Osteocyte (in vitro differentiated cells): ENCODE measurements at regions not wholly inside any gene's neighbourhood (a gene's known extent, or its start where the extent isn't known, plus 50 kb on each side); places are given as distances from the start of the nearest gene placed in this dataset.

Experiments used
- DNase-seq: peaks from one replicate; pipeline ENCODE4 v3.0.0; 2021; ENCODE audit warnings: mixed read lengths; ENCODE audit not compliant: unreplicated experiment; ENCODE audit errors: extremely low spot score
- H3K27ac Mint-ChIP-seq: one replicate; pipeline ENCODE4 v1.8.0; 2021; ENCODE audit warnings: mild to moderate bottlenecking, mixed read lengths; ENCODE audit not compliant: unreplicated experiment
- H3K27me3 Mint-ChIP-seq: one replicate; pipeline ENCODE4 v1.8.0; 2021; ENCODE audit warnings: mixed read lengths; ENCODE audit not compliant: unreplicated experiment
- H3K36me3 Mint-ChIP-seq: one replicate; pipeline ENCODE4 v1.8.0; 2021; ENCODE audit warnings: mixed read lengths; ENCODE audit not compliant: unreplicated experiment
- H3K4me1 Mint-ChIP-seq: one replicate; pipeline ENCODE4 v1.8.0; 2021; ENCODE audit warnings: mixed read lengths; ENCODE audit not compliant: unreplicated experiment
- H3K4me3 Mint-ChIP-seq: one replicate; pipeline ENCODE4 v1.8.0; 2021; ENCODE audit warnings: mild to moderate bottlenecking, moderate library complexity, mixed read lengths; ENCODE audit not compliant: unreplicated experiment
- H3K9me3 Mint-ChIP-seq: one replicate; pipeline ENCODE4 v1.8.0; 2021; ENCODE audit warnings: mixed read lengths; ENCODE audit not compliant: unreplicated experiment
- CTCF ChIP-seq: fragments of 200-600 bp; sonication (generic); IDR thresholded peaks from 2 replicates; pipeline ENCODE4 v1.5.0; 2021; ENCODE audit warnings: antibody characterized with exemption, mild to moderate bottlenecking, moderate library complexity

GRCh38 chr9:4389003-4389402 is 89.1 kb upstream of the GLIS3 start:
- Mint-ChIP-seq H3K4me1 (no peaks in the 10 kb centered on the region), H3K27ac (no peak overlapping the region), H3K9me3 (no peaks in the 10 kb centered on the region), H3K36me3 (no peaks in the 10 kb centered on the region), H3K27me3 (peaks cover 17% of the 10 kb centered on the region), H3K4me3 (no peak overlapping the region)
- TF ChIP-seq CTCF, result no peak
- no peak for DNase-seq

GRCh38 chr9:4386819-4387218 is 87.0 kb upstream of the GLIS3 start:
- Mint-ChIP-seq H3K9me3 (no peaks in the 10 kb centered on the region), H3K4me1 (no peaks in the 10 kb centered on the region), H3K27me3 (peaks cover 14% of the 10 kb centered on the region), H3K36me3 (no peaks in the 10 kb centered on the region), H3K4me3 (no peak overlapping the region), H3K27ac (no peak overlapping the region)
- DNase-seq, result no peak
- TF ChIP-seq CTCF, result no peak

- no peaks in the 10 kb centered on the region for H3K4me1 Mint-ChIP-seq
- no peaks in the 10 kb centered on the region for H3K36me3 Mint-ChIP-seq
- no peak for TF ChIP-seq CTCF
- no peak for DNase-seq
- no peaks in the 10 kb centered on the region for H3K9me3 Mint-ChIP-seq
- H3K27ac Mint-ChIP-seq, result no peak overlapping the region
- no peak overlapping the region for H3K4me3 Mint-ChIP-seq
- H3K27me3 Mint-ChIP-seq, result peaks cover 13% of the 10 kb centered on the region
These were observed 84.9 kb upstream of the GLIS3 start for GRCh38 chr9:4384750-4385149.

GRCh38 chr9:4382722-4383317 is 83.0 kb upstream of the GLIS3 start:
- Mint-ChIP-seq H3K36me3 (no peaks in the 10 kb centered on the region), H3K4me1 (no peaks in the 10 kb centered on the region), H3K4me3 (no peak overlapping the region), H3K27ac (no peak overlapping the region), H3K27me3 (peaks cover 17% of the 10 kb centered on the region), H3K9me3 (no peaks in the 10 kb centered on the region)
- DNase-seq, result no peak
- peak; percentile 75 for TF ChIP-seq CTCF

- H3K4me3 Mint-ChIP-seq, result no peak overlapping the region
- no peak overlapping the region for H3K27ac Mint-ChIP-seq
- H3K27me3 Mint-ChIP-seq, result peaks cover 17% of the 10 kb centered on the region
- H3K36me3 Mint-ChIP-seq, result no peaks in the 10 kb centered on the region
- no peaks in the 10 kb centered on the region for H3K9me3 Mint-ChIP-seq
- TF ChIP-seq CTCF, result no peak
- no peak for DNase-seq
- H3K4me1 Mint-ChIP-seq, result no peaks in the 10 kb centered on the region
These were observed 81.9 kb upstream of the GLIS3 start for GRCh38 chr9:4381744-4382143.
